Glutamatergic neuron (in vitro differentiated cells): ENCODE measurements at regions not wholly inside any gene's neighbourhood (a gene's known extent, or its start where the extent isn't known, plus 50 kb on each side); places are given as distances from the start of the nearest gene placed in this dataset.

Source experiments
- DNase-seq: peaks from one replicate; pipeline ENCODE4 v3.0.0; 2022
- H3K27ac Mint-ChIP-seq: one replicate; pipeline ENCODE4 v1.8.0; 2020; ENCODE audit warnings: mild to moderate bottlenecking, mixed read lengths, inconsistent platforms; ENCODE audit not compliant: unreplicated experiment
- H3K27me3 Mint-ChIP-seq: one replicate; pipeline ENCODE4 v1.8.0; 2020; ENCODE audit warnings: mild to moderate bottlenecking, moderate library complexity, mixed read lengths, inconsistent platforms; ENCODE audit not compliant: unreplicated experiment
- H3K36me3 Mint-ChIP-seq: one replicate; pipeline ENCODE4 v1.8.0; 2020; ENCODE audit warnings: mild to moderate bottlenecking, mixed read lengths, inconsistent platforms; ENCODE audit not compliant: unreplicated experiment
- H3K4me1 Mint-ChIP-seq: one replicate; pipeline ENCODE4 v1.8.0; 2020; ENCODE audit warnings: mild to moderate bottlenecking, low read depth, mixed read lengths, inconsistent platforms; ENCODE audit not compliant: unreplicated experiment
- H3K4me3 Mint-ChIP-seq: one replicate; pipeline ENCODE4 v1.8.0; 2020; ENCODE audit warnings: mild to moderate bottlenecking, mixed read lengths, inconsistent platforms; ENCODE audit not compliant: unreplicated experiment
- H3K9me3 Mint-ChIP-seq: one replicate; pipeline ENCODE4 v1.8.0; 2020; ENCODE audit warnings: mild to moderate bottlenecking, moderate library complexity, mixed read lengths, inconsistent platforms; ENCODE audit not compliant: unreplicated experiment
- TF ChIP-seq, protein P1 (sequence below): fragments of 200-600 bp; sonication (generic); IDR thresholded peaks from one replicate; pipeline ENCODE4 v1.5.0; 2021; ENCODE audit not compliant: partially characterized antibody, unreplicated experiment

DNA sequence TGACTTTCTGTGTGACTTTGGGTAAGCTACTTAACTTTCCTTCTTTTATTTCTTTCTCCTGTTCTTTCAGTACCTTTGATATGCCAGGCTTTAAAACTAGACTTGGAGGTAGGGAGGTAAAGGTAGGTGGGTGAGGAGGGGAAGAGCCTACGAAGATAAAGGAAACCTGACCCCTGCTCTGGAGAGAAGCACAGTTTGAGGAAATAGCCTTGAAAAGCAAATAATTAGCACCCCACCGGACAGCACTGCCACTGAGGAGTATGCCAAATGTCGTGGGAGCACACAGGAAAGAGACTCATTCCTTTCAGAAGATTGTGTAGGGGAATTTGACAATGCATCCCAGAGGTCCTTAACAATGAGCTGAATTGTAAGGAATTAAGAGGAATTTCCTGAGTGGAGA lies 65.2 kb upstream of the SPAG17 start:
- Mint-ChIP-seq H3K4me1 (peaks cover 14% of the 10 kb centered on the region), H3K27ac (no peak overlapping the region), H3K4me3 (no peak overlapping the region), H3K36me3 (no peaks in the 10 kb centered on the region), H3K9me3 (peaks cover 5% of the 10 kb centered on the region), H3K27me3 (peaks cover 5% of the 10 kb centered on the region)
- TF ChIP-seq, protein P1, sequence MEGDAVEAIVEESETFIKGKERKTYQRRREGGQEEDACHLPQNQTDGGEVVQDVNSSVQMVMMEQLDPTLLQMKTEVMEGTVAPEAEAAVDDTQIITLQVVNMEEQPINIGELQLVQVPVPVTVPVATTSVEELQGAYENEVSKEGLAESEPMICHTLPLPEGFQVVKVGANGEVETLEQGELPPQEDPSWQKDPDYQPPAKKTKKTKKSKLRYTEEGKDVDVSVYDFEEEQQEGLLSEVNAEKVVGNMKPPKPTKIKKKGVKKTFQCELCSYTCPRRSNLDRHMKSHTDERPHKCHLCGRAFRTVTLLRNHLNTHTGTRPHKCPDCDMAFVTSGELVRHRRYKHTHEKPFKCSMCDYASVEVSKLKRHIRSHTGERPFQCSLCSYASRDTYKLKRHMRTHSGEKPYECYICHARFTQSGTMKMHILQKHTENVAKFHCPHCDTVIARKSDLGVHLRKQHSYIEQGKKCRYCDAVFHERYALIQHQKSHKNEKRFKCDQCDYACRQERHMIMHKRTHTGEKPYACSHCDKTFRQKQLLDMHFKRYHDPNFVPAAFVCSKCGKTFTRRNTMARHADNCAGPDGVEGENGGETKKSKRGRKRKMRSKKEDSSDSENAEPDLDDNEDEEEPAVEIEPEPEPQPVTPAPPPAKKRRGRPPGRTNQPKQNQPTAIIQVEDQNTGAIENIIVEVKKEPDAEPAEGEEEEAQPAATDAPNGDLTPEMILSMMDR = no peak
- no peak for DNase-seq

DNA sequence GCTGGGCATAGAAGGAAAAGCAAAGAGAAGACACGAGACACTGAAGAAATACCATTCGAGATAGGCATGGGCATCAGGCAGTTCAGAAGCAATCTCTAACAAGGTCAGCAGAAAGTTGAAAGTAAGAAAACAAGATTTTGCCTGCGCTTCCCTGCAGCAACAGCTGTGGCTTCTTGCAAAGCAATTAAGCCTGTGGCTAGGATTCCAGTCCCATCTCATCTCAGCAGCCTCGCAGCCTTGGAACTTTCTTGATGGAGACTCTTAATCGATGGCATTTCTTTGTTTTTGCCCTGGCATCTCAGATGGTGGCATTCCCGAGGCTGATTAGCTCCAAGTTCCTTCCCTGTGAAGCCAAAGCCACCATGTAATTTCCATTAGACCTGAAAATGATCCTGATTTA lies 64.6 kb upstream of the SPAG17 start:
- peaks cover 12% of the 10 kb centered on the region for H3K4me1 Mint-ChIP-seq
- no peak overlapping the region for H3K4me3 Mint-ChIP-seq
- H3K9me3 Mint-ChIP-seq = peaks cover 5% of the 10 kb centered on the region
- H3K36me3 Mint-ChIP-seq = no peaks in the 10 kb centered on the region
- TF ChIP-seq, protein P1 = no peak
- H3K27me3 Mint-ChIP-seq = peaks cover 5% of the 10 kb centered on the region
- H3K27ac Mint-ChIP-seq = no peak overlapping the region
- DNase-seq = no peak

DNA sequence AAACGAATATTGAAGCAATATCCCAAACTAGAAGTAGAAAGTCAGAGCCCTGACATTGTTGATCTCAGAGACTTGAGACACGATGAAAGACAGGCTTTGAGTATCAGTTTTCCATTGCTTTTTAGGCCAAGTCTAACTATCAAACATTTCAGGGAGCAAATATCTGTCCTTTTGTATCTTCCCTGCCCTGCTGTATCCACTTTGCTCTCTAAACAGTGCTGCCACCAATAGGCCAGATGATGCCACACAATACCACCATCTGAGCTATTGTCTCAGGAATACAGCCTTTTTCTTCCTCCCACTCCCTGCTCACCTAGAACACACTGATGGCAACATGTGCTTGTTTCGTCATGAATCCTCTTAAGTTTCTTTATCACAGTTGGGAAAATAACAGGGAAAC lies 62.6 kb upstream of the SPAG17 start:
- Mint-ChIP-seq H3K9me3 (peaks cover 2% of the 10 kb centered on the region), H3K36me3 (no peaks in the 10 kb centered on the region), H3K27me3 (no peaks in the 10 kb centered on the region), H3K27ac (no peak overlapping the region), H3K4me3 (no peak overlapping the region), H3K4me1 (peaks cover 1% of the 10 kb centered on the region)
- DNase-seq = no peak
- TF ChIP-seq, protein P1 = no peak

DNA sequence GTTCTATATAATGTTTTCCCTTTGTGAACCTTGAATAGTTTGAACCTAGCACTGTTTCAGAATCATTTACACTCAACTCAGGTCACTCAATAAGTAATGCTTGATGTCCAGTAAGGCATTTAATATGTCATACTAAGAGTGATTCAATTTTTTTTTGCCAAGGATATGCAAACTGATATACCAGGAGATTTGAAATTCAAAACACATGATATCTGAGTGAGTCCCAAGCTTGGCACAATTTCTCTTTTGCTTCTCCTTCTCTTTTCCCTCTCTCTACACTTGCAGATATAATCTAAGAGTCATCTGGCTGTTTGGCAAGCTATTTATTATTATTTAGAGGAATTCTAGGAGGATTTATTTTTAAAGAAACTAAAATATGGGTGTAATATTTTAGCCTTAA lies 61.6 kb upstream of the SPAG17 start:
- H3K9me3 Mint-ChIP-seq = no peaks in the 10 kb centered on the region
- TF ChIP-seq, protein P1 = no peak
- H3K36me3 Mint-ChIP-seq = no peaks in the 10 kb centered on the region
- no peaks in the 10 kb centered on the region for H3K27me3 Mint-ChIP-seq
- no peak for DNase-seq
- no peaks in the 10 kb centered on the region for H3K4me1 Mint-ChIP-seq
- H3K27ac Mint-ChIP-seq = no peak overlapping the region
- H3K4me3 Mint-ChIP-seq = no peak overlapping the region

DNA sequence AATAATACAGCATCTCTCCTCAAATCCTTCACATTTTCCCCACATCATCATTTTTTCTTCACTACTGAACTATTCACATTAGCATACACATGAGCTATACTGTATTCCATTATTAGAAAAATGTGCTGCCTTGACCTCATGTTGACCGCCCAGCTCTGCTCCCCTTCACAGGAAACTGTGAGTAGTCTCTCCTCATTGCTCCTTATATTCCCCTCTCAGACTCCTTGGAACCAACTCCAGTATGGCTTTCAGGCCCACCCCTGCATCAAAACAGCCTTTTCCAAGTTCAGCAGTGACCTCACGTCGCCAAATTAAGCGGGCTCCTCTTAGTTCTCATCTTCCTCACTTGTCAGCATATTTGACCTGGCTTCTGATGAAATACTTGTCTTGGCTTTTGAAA lies 59.2 kb upstream of the SPAG17 start:
- no peaks in the 10 kb centered on the region for H3K27me3 Mint-ChIP-seq

More for the DNA sequence above, 59.2 kb upstream of the SPAG17 start:
- no peak overlapping the region for H3K4me3 Mint-ChIP-seq
- H3K27ac Mint-ChIP-seq = no peak overlapping the region
- H3K4me1 Mint-ChIP-seq = no peaks in the 10 kb centered on the region
- TF ChIP-seq, protein P1 = no peak
- H3K36me3 Mint-ChIP-seq = peaks cover 8% of the 10 kb centered on the region
- no peak for DNase-seq
- H3K9me3 Mint-ChIP-seq = no peaks in the 10 kb centered on the region
